K562 (cell line): ENCODE measurements at regions not wholly inside any gene's neighbourhood (a gene's known extent, or its start where the extent isn't known, plus 50 kb on each side); places are given as distances from the start of the nearest gene placed in this dataset.

ENCODE experiments used
- ADNP ChIP-seq: fragments of 200-800 bp; sonication (Bioruptor generic); IDR thresholded peaks from 2 replicates; pipeline ENCODE4 v1.6.1; 2016; ENCODE audit warnings: missing genetic modification characterization, missing compliant biosample characterization
- EGR1 ChIP-seq: fragments of 450-650 bp; conservative IDR thresholded peaks from 2 replicates; pipeline ENCODE4 v1.6.1; 2017; ENCODE audit warnings: mild to moderate bottlenecking
- MAZ ChIP-seq, 2 experiments: fragments of 450-650 bp in 1 of 2; sonication (generic) in 1 of 2; formaldehyde crosslinking; IDR thresholded peaks in 1 of 2; conservative IDR thresholded peaks in 1 of 2; 2 replicates each; pipeline versions ENCODE4 v1.4.0 to v1.5.0; 2020; ENCODE audit warnings: mild to moderate bottlenecking in 1 of 2, missing genetic modification reagents in 1 of 2
- NR1H2 ChIP-seq: sonication (generic); formaldehyde crosslinking; IDR thresholded peaks from 2 replicates; pipeline ENCODE4 v1.4.0; 2020; ENCODE audit warnings: mild to moderate bottlenecking, missing genetic modification reagents
- OTX1 ChIP-seq: fragments of 450-650 bp; formaldehyde crosslinking; IDR thresholded peaks from 2 replicates; pipeline ENCODE4 v1.4.0; 2022; ENCODE audit warnings: mild to moderate bottlenecking
- RNF2 ChIP-seq: sonication (generic); IDR thresholded peaks from 2 replicates; pipeline ENCODE4 v1.6.1; 2016
- SETDB1 ChIP-seq: IDR thresholded peaks from one replicate; pipeline ENCODE4 v1.6.1; 2012; ENCODE audit warnings: low read length, control low read depth, inconsistent platforms
- WHSC1 ChIP-seq: IDR thresholded peaks from one replicate; pipeline ENCODE4 v1.6.1; 2012; ENCODE audit warnings: low read length, control low read depth, inconsistent platforms
- ZC3H8 ChIP-seq: fragments of 450-650 bp; IDR thresholded peaks from 2 replicates; pipeline ENCODE4 v1.6.1; 2017
- ZNF12 ChIP-seq: sonication (generic); formaldehyde crosslinking; IDR thresholded peaks from 2 replicates; pipeline ENCODE4 v1.4.0; 2020; ENCODE audit warnings: mild to moderate bottlenecking, missing genetic modification reagents
- TF ChIP-seq, protein P1 (sequence below): conservative IDR thresholded peaks from 2 replicates; pipeline ENCODE4 v1.6.1; 2011; ENCODE audit warnings: low read depth, mild to moderate bottlenecking, low read length; ENCODE audit not compliant: control insufficient read depth
- TF ChIP-seq, protein P2 (sequence below): fragments of 250-450 bp; sonication (Bioruptor Pico); IDR thresholded peaks from 2 replicates; pipeline ENCODE4 v1.4.0; 2020; ENCODE audit warnings: mild to moderate bottlenecking, moderate library complexity
- TF ChIP-seq, protein P3 (sequence below): sonication (generic); formaldehyde crosslinking; IDR thresholded peaks from 2 replicates; pipeline ENCODE4 v1.8.0; 2022; ENCODE audit warnings: mild to moderate bottlenecking, missing genetic modification reagents
- TF ChIP-seq, protein P4 (sequence below): IDR thresholded peaks from 2 replicates; pipeline ENCODE4 v1.6.1; 2012; ENCODE audit warnings: low read depth, low read length, improper control_type of control experiment, borderline replicate concordance

DNA sequence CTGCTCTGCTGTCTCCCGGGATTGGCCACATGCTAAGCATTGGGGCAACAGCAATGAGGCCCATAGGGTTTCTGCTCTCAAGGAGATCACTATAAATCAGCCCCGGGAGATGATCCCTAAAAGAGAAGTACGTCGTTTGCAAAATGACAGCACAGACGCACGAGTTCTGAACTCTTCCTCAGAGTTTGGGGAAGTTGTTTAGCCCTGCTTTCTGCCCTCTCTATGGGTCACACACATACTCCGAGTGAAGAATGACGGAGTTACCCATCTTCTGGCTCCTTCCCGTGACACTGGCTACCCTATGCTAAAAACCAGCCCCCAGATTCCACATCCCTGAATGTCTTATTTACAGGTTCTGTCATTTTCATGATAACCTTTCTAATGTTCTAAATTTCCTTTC is 258.0 kb upstream of the PLEKHG7 start (continued):
- TF ChIP-seq, protein P1, sequence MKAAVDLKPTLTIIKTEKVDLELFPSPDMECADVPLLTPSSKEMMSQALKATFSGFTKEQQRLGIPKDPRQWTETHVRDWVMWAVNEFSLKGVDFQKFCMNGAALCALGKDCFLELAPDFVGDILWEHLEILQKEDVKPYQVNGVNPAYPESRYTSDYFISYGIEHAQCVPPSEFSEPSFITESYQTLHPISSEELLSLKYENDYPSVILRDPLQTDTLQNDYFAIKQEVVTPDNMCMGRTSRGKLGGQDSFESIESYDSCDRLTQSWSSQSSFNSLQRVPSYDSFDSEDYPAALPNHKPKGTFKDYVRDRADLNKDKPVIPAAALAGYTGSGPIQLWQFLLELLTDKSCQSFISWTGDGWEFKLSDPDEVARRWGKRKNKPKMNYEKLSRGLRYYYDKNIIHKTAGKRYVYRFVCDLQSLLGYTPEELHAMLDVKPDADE, result no peak
- TF ChIP-seq, protein P2, sequence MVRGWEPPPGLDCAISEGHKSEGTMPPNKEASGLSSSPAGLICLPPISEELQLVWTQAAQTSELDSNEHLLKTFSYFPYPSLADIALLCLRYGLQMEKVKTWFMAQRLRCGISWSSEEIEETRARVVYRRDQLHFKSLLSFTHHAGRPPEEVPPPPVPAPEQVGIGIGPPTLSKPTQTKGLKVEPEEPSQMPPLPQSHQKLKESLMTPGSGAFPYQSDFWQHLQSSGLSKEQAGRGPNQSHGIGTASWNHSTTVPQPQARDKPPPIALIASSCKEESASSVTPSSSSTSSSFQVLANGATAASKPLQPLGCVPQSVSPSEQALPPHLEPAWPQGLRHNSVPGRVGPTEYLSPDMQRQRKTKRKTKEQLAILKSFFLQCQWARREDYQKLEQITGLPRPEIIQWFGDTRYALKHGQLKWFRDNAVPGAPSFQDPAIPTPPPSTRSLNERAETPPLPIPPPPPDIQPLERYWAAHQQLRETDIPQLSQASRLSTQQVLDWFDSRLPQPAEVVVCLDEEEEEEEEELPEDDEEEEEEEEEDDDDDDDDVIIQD (CRISPR knock-in tag), result no peak
- TF ChIP-seq ZNF12 (CRISPR knock-in tag) (no peak), MAZ (CRISPR knock-in tag; conservative IDR thresholded peaks at IDR 0.05 in 1 of 2, IDR thresholded peaks at IDR 0.05 in 1 of 2) (no peak), RNF2 (no peak), SETDB1 (no peak), ADNP (no peak), OTX1 (CRISPR knock-in tag) (no peak), WHSC1 (no peak), EGR1 (no peak), NR1H2 (CRISPR knock-in tag) (no peak), ZC3H8 (no peak)
- TF ChIP-seq, protein P3, sequence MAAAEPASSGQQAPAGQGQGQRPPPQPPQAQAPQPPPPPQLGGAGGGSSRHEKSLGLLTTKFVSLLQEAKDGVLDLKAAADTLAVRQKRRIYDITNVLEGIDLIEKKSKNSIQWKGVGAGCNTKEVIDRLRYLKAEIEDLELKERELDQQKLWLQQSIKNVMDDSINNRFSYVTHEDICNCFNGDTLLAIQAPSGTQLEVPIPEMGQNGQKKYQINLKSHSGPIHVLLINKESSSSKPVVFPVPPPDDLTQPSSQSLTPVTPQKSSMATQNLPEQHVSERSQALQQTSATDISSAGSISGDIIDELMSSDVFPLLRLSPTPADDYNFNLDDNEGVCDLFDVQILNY (CRISPR knock-in tag), result no peak
- TF ChIP-seq, protein P4, sequence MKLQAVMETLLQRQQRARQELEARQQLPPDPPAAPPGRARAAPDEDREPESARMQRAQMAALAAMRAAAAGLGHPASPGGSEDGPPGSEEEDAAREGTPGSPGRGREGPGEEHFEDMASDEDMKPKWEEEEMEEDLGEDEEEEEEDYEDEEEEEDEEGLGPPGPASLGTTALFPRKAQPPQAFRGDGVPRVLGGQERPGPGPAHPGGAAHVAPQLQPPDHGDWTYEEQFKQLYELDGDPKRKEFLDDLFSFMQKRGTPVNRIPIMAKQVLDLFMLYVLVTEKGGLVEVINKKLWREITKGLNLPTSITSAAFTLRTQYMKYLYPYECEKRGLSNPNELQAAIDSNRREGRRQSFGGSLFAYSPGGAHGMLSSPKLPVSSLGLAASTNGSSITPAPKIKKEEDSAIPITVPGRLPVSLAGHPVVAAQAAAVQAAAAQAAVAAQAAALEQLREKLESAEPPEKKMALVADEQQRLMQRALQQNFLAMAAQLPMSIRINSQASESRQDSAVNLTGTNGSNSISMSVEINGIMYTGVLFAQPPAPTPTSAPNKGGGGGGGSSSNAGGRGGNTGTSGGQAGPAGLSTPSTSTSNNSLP, result no peak
- TF ChIP-seq, all 486 proteins: peak for 0
